ENCODE measurements at regions not wholly inside any gene's neighbourhood (a gene's known extent, or its start where the extent isn't known, plus 50 kb on each side); places are given as distances from the start of the nearest gene placed in this dataset.

DNA sequence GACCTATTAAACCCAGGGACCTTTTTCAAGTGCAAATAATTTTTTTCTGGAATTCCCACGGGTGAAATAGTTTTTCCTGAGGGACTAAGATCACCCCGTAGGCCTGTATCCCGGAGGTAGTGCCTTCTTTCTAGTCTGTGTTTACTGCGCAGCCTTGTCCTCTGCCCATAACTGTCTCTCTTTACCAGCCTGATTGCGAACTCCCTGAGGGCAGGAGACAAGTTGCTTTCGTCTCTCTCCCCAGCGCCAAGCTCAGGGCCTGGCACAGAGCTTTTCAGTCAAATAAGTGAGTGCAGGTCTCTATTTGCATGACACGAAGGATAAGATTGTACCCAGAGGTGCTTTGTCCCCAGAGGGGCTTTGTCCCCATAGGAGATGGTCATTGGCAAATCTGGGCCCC lies 123.9 kb downstream of the DDX1 start:
- TF ChIP-seq POLR2AphosphoS5 (IDR thresholded peaks at IDR 0.05; ENCODE audit: low read depth, low read length) = no peak
- no peak for TF ChIP-seq TAF1 (IDR thresholded peaks at IDR 0.05; ENCODE audit: borderline replicate concordance, insufficient read depth, low read length)
- no peak for TF ChIP-seq REST (IDR thresholded peaks at IDR 0.05; ENCODE audit: insufficient read depth in 1 of 2, low read depth in 2 of 2, low read length in 2 of 2)
